Sigmoid colon (tissue), 4 donors: ENCODE measurements at regions not wholly inside any gene's neighbourhood (a gene's known extent, or its start where the extent isn't known, plus 50 kb on each side); places are given as distances from the start of the nearest gene placed in this dataset.

Experiments used
- CTCF ChIP-seq, 4 experiments: fragments of 450-650 bp in 3 of 4; fragments of 200-600 bp in 1 of 4; IDR thresholded peaks; one replicate each; pipeline ENCODE4 v1.5.1; 2016 to 2019; ENCODE audit warnings: antibody characterized with exemption in 4 of 4, mild to moderate bottlenecking in 3 of 4, moderate library complexity in 2 of 4
- EP300 ChIP-seq, 4 donors: sonication (generic); formaldehyde crosslinking; IDR thresholded peaks; one replicate each; pipeline ENCODE4 v1.6.1; 2017; ENCODE audit warnings: antibody characterized with exemption in 4 of 4
- POLR2A ChIP-seq, 2 donors: fragments of 450-650 bp; IDR thresholded peaks; one replicate each; pipeline ENCODE4 v1.6.1; 2016; ENCODE audit warnings: antibody characterized with exemption in 2 of 2, mild to moderate bottlenecking in 2 of 2, moderate library complexity in 2 of 2
- POLR2AphosphoS5 ChIP-seq, 4 donors: sonication (generic); formaldehyde crosslinking; IDR thresholded peaks; one replicate each; pipeline ENCODE4 v1.6.1; 2017; ENCODE audit warnings: antibody characterized with exemption in 4 of 4

GRCh38 chr20:47444584-47444983, 57.1 kb upstream of the NCOA3 start:
- no peak for TF ChIP-seq POLR2A (IDR thresholded peaks at IDR 0.05)
- TF ChIP-seq CTCF (IDR thresholded peaks at IDR 0.05) = no peak
- no peak for TF ChIP-seq POLR2AphosphoS5 (IDR thresholded peaks at IDR 0.05)
- no peak for TF ChIP-seq EP300 (IDR thresholded peaks at IDR 0.05)
